ENCODE measurements at regions not wholly inside any gene's neighbourhood (a gene's known extent, or its start where the extent isn't known, plus 50 kb on each side); places are given as distances from the start of the nearest gene placed in this dataset.

GRCh38 chr12:46900734-46901463 is 75.1 kb upstream of the SLC38A4 start:
- TF ChIP-seq CTCF (IDR thresholded peaks at IDR 0.05) (no peak), EP300 (IDR thresholded peaks at IDR 0.05) (no peak), POLR2AphosphoS5 (IDR thresholded peaks at IDR 0.05) (no peak)

Measured in esophagus muscularis mucosa (tissue), 4 donors.